A549 (cell line): ENCODE measurements at regions not wholly inside any gene's neighbourhood (a gene's known extent, or its start where the extent isn't known, plus 50 kb on each side); places are given as distances from the start of the nearest gene placed in this dataset.

Source experiments
- CEBPB ChIP-seq, 2 experiments: fragments of >200 bp in 1 of 2; sonication (Bioruptor Twin) in 1 of 2; formaldehyde crosslinking in 1 of 2; IDR thresholded peaks; 2 replicates each; pipeline ENCODE4 v1.6.1; 2012 to 2016
- CTCF ChIP-seq: fragments of >200 bp; sonication (Bioruptor Twin); formaldehyde crosslinking; IDR thresholded peaks from 3 replicates; pipeline ENCODE4 v1.5.1; 2016
- EP300 ChIP-seq, 2 experiments: fragments of >200 bp; sonication (Bioruptor Twin); formaldehyde crosslinking; IDR thresholded peaks; 2 replicates in 1 of 2; 3 replicates in 1 of 2; pipeline ENCODE4 v1.6.1; 2016 to 2017
- MYC ChIP-seq: IDR thresholded peaks from 2 replicates; pipeline ENCODE4 v1.6.1; 2012; ENCODE audit warnings: mild to moderate bottlenecking, inconsistent platforms, low read length, improper control_type of control experiment, borderline replicate concordance
- REST ChIP-seq: fragments of 200-600 bp; sonication (generic); IDR thresholded peaks from 2 replicates; pipeline ENCODE4 v1.6.1; 2016; ENCODE audit warnings: antibody characterized with exemption, mild to moderate bottlenecking, moderate library complexity
- RFX5 ChIP-seq: fragments of 450-650 bp; IDR thresholded peaks from 2 replicates; pipeline ENCODE4 v1.7.1; 2014; ENCODE audit warnings: antibody characterized with exemption, mild to moderate bottlenecking, moderate library complexity
- TFCP2L1 ChIP-seq: fragments of 250-450 bp; sonication (Bioruptor Pico); IDR thresholded peaks from 2 replicates; pipeline ENCODE4 v1.5.0; 2021; ENCODE audit warnings: mild to moderate bottlenecking

- no peak for TF ChIP-seq RFX5
- no peak for TF ChIP-seq CTCF
- no peak for TF ChIP-seq REST
- TF ChIP-seq TFCP2L1 (CRISPR knock-in tag), result no peak
- TF ChIP-seq EP300 (IDR thresholded peaks at IDR 0.05), result no peak
- TF ChIP-seq MYC, result no peak
- TF ChIP-seq CEBPB (IDR thresholded peaks at IDR 0.05), result no peak
These were observed 570.1 kb downstream of the BRD1 start for GRCh38 chr22:49257551-49257961.
